Progenitor cell of endocrine pancreas (in vitro differentiated cells): ENCODE measurements at regions not wholly inside any gene's neighbourhood (a gene's known extent, or its start where the extent isn't known, plus 50 kb on each side); places are given as distances from the start of the nearest gene placed in this dataset.

ENCODE experiments used
- DNase-seq: peaks from one replicate; pipeline ENCODE4 v3.0.0; 2021; ENCODE audit warnings: low spot score; ENCODE audit not compliant: unreplicated experiment
- H3K27ac Mint-ChIP-seq: 2 replicates; pipeline ENCODE4 v1.8.0; 2021; ENCODE audit warnings: mild to moderate bottlenecking, moderate library complexity, mixed read lengths
- H3K27me3 Mint-ChIP-seq: 2 replicates; pipeline ENCODE4 v1.8.0; 2021; ENCODE audit warnings: mixed read lengths
- H3K36me3 Mint-ChIP-seq: 2 replicates; pipeline ENCODE4 v1.8.0; 2022; ENCODE audit warnings: mixed read lengths; ENCODE audit not compliant: insufficient read depth
- H3K4me1 Mint-ChIP-seq: 2 replicates; pipeline ENCODE4 v1.8.0; 2021; ENCODE audit warnings: low read depth, mixed read lengths
- H3K4me3 Mint-ChIP-seq: 2 replicates; pipeline ENCODE4 v1.8.0; 2021; ENCODE audit warnings: low read depth, mild to moderate bottlenecking, moderate library complexity, mixed read lengths
- H3K9me3 Mint-ChIP-seq: 2 replicates; pipeline ENCODE4 v1.8.0; 2021; ENCODE audit warnings: low read depth, mixed read lengths
- CTCF ChIP-seq: fragments of 200-600 bp; sonication (generic); IDR thresholded peaks from one replicate; pipeline ENCODE4 v1.5.0; 2021; ENCODE audit warnings: antibody characterized with exemption, mild to moderate bottlenecking; ENCODE audit not compliant: unreplicated experiment

DNA sequence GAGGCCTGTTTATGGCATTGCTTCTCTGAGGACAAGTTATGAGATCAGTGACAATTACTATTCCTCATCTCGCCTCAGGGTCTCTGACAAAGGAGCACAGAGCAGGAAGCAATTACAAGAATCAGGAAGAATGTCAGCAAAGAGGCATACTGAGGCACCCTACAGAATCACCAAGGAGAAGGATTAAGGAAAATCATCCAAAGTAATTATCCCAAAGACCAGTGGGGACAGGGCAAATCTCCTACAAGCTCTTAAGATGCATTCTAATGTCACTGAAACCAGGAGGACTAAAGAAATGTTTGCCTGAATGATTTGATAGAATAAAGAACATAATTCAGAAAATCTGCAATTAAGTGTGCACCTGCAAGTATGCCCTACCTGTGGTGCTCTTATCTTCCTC, 206.2 kb downstream of the RCHY1 start:
- H3K4me3 Mint-ChIP-seq: no peak overlapping the region
- peaks cover 1% of the 10 kb centered on the region for H3K36me3 Mint-ChIP-seq
- peaks cover 5% of the 10 kb centered on the region for H3K9me3 Mint-ChIP-seq
- no peak for DNase-seq
- H3K27ac Mint-ChIP-seq: no peak overlapping the region
- TF ChIP-seq CTCF: no peak
- peaks cover 9% of the 10 kb centered on the region for H3K4me1 Mint-ChIP-seq
- H3K27me3 Mint-ChIP-seq: no peaks in the 10 kb centered on the region

GRCh38 chr4:75306506-75306905, 207.7 kb downstream of the RCHY1 start:
- H3K27ac Mint-ChIP-seq: no peak overlapping the region
- H3K9me3 Mint-ChIP-seq: peaks cover 6% of the 10 kb centered on the region
- peaks cover 1% of the 10 kb centered on the region for H3K36me3 Mint-ChIP-seq
- TF ChIP-seq CTCF: no peak
- no peak overlapping the region for H3K4me3 Mint-ChIP-seq
- H3K27me3 Mint-ChIP-seq: no peaks in the 10 kb centered on the region
- peaks cover 9% of the 10 kb centered on the region for H3K4me1 Mint-ChIP-seq
- DNase-seq: no peak

DNA sequence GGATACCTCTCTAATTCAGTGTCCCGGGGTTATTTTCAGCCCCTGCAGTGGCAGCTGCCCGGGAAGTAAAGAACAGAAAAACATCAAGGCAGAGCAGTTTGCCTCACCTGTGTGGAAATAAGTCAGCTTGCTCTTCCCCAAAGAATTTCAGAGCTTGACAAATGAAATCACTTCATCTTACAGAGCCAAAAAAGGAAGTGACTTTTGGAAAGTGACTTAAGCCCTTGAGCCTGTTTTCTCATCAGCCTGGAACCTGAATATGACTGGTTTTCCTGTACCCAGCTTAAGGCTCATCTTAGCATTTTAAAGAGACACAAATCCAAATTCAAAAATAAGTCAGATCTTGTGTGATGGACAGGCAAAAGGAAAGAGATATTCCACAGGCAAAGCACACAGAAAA, 211.6 kb downstream of the RCHY1 start:
- H3K27ac Mint-ChIP-seq: no peak overlapping the region
- TF ChIP-seq CTCF: no peak
- H3K27me3 Mint-ChIP-seq: no peaks in the 10 kb centered on the region
- H3K9me3 Mint-ChIP-seq: peaks cover 17% of the 10 kb centered on the region
- H3K4me1 Mint-ChIP-seq: peaks cover 9% of the 10 kb centered on the region
- no peak overlapping the region for H3K4me3 Mint-ChIP-seq
- H3K36me3 Mint-ChIP-seq: no peaks in the 10 kb centered on the region
- no peak for DNase-seq

- no peak for DNase-seq
- H3K4me3 Mint-ChIP-seq: no peak overlapping the region
- H3K36me3 Mint-ChIP-seq: no peaks in the 10 kb centered on the region
- H3K4me1 Mint-ChIP-seq: peaks cover 19% of the 10 kb centered on the region
- peaks cover 6% of the 10 kb centered on the region for H3K9me3 Mint-ChIP-seq
- peak; percentile 51 for TF ChIP-seq CTCF
- no peaks in the 10 kb centered on the region for H3K27me3 Mint-ChIP-seq
- H3K27ac Mint-ChIP-seq: no peak overlapping the region
These were observed 224.2 kb downstream of the RCHY1 start for GRCh38 chr4:75289914-75290582.

DNA sequence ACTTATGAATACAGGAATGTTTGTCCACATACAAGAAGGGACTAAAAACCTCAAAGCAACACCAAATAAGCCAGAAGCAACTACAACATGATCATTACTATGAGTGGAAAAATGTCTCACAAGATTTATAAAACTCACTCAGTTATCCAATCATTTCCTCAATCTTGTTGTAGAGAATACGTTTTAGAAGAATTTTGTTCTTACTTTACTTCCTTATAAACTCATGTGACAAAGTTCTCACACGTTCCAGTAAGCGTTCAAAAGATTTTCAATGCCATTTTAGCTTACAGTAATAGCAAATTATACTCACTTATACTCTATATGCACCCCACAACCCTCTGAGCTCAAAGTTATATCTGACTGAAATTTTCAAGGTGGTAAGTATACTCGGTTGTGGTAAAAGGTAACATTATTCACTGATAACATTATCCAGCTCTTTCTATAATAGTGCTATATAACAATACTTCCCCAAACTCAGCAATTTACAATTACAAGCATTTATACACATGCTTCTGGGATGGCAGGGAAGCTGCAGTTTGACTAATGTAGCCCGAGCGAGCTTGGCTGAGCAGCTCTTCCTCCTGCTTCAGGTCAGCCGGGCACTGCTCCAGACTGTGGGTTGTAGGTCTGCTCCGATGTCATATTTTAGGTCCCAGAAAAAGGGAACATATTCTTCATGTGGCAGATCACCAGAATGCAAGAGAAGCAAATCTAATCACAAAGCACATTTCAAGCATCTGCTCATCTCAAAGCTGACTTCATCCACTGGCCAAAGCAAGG, 226.3 kb downstream of the RCHY1 start:
- DNase-seq: no peak
- peaks cover 19% of the 10 kb centered on the region for H3K4me1 Mint-ChIP-seq
- H3K27ac Mint-ChIP-seq: peak overlapping the region; percentile 50
- no peaks in the 10 kb centered on the region for H3K36me3 Mint-ChIP-seq
- no peaks in the 10 kb centered on the region for H3K9me3 Mint-ChIP-seq
- no peak overlapping the region for H3K4me3 Mint-ChIP-seq
- no peaks in the 10 kb centered on the region for H3K27me3 Mint-ChIP-seq
- no peak for TF ChIP-seq CTCF
